SK-N-SH (cell line): ENCODE measurements at regions not wholly inside any gene's neighbourhood (a gene's known extent, or its start where the extent isn't known, plus 50 kb on each side); places are given as distances from the start of the nearest gene placed in this dataset.

Source experiments
- CTCF ChIP-seq: fragments of 200-600 bp; sonication (generic); IDR thresholded peaks from 2 replicates; pipeline ENCODE4 v1.6.1; 2017; ENCODE audit warnings: antibody characterized with exemption, mild to moderate bottlenecking, moderate library complexity
- ELF1 ChIP-seq: IDR thresholded peaks from 2 replicates; pipeline ENCODE4 v1.4.0; 2012
- FOXJ3 ChIP-seq: sonication (generic); formaldehyde crosslinking; IDR thresholded peaks from 2 replicates; pipeline ENCODE4 v1.5.1; 2020; ENCODE audit warnings: mild to moderate bottlenecking, missing genetic modification reagents
- JUND ChIP-seq: IDR thresholded peaks from 2 replicates; pipeline ENCODE4 v1.4.0; 2012
- NFIC ChIP-seq: IDR thresholded peaks from 2 replicates; pipeline ENCODE4 v1.4.0; 2012; ENCODE audit warnings: borderline replicate concordance
- PBX3 ChIP-seq: IDR thresholded peaks from 2 replicates; pipeline ENCODE4; 2012
- POLR2AphosphoS5 ChIP-seq: IDR thresholded peaks from 2 replicates; pipeline ENCODE4 v1.6.1; 2012; ENCODE audit warnings: low read depth, low read length
- RCOR1 ChIP-seq: fragments of 150-350 bp; IDR thresholded peaks from 2 replicates; pipeline ENCODE4 v1.6.1; 2017; ENCODE audit warnings: antibody characterized with exemption, low read length
- SIN3A ChIP-seq: IDR thresholded peaks from 2 replicates; pipeline ENCODE4 v1.6.1; 2012; ENCODE audit warnings: low read depth, mild to moderate bottlenecking, low read length, moderate library complexity, borderline replicate concordance
- TAF1 ChIP-seq: IDR thresholded peaks from 2 replicates; pipeline ENCODE4 v1.6.1; 2012; ENCODE audit warnings: low read depth, mild to moderate bottlenecking, low read length, moderate library complexity, borderline replicate concordance
- TEAD4 ChIP-seq: IDR thresholded peaks from 2 replicates; pipeline ENCODE4 v1.4.0; 2012; ENCODE audit warnings: mild to moderate bottlenecking, borderline replicate concordance; ENCODE audit not compliant: insufficient read depth

- no peak for TF ChIP-seq FOXJ3
- no peak for TF ChIP-seq POLR2AphosphoS5
- no peak for TF ChIP-seq TEAD4
- no peak for TF ChIP-seq JUND
- TF ChIP-seq RCOR1 = no peak
- TF ChIP-seq CTCF = no peak
- no peak for TF ChIP-seq ELF1
- TF ChIP-seq PBX3 = no peak
- no peak for TF ChIP-seq TAF1
- TF ChIP-seq NFIC = no peak
- no peak for TF ChIP-seq SIN3A
Measured at GRCh38 chr1:191026828-191027227, 549.2 kb upstream of the BRINP3 start.
